Stimulated activated CD8-positive, alpha-beta memory T cell treated with anti-CD3 and anti-CD28 coated beads, Interleukin-4, amount 100 ng/mL, for 48 hours (primary cell): ENCODE measurements at regions not wholly inside any gene's neighbourhood (a gene's known extent, or its start where the extent isn't known, plus 50 kb on each side); places are given as distances from the start of the nearest gene placed in this dataset.
"Not testable (repeated sequence)": the region's sequence is repeated elsewhere in the genome, so short reads cannot be mapped to it uniquely, and the experiment has no call there.

Source experiments
- DNase-seq: peaks from one replicate; pipeline ENCODE4 v3.0.0-alpha.2; 2020

DNA sequence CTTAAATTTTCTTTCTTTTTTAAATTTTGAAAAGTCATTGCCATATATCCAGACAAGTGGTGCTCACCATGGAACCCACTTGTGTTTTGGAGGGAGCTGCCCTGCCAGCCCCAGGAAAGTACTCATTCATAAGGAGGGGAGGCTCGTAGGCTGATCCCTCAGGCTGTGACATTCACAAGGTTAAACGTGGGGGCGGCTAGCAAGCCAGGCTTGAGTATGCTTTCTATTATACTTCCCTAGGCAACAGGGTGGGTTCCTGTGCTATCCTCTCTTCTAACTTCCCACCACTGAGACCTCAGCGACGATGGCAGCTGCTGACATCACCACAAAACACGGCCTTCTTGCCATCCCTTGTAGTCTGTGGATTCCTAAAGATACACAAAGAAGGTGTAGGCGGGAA lies 160.5 kb upstream of the C2CD4B start:
- no peak for DNase-seq

DNA sequence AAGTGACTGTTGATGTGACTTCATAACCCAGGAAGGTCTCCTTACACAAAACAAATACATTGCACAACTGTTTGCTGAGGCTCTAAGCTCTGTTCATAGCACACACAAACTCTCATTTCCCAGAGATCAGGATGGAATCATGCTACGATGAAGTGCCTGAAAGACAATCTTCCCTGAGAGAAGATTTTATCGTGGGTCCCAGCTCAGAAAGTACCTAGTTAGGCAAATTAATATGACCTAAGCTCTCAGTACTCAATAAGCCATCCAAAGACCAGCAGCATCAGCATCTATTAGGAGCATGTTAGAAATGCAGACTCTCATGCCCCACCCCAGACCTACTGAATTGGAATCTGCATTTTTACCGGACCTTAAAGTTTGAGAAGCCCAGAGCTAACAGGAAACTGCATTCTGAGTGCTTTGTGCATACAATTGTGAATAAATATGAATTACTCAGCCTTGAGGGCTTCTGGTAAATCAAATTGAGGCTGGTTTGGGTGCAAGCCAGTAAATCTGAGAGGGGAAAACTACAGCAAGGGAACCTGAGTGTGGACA lies 161.5 kb upstream of the C2CD4B start:
- DNase-seq = no peak

DNA sequence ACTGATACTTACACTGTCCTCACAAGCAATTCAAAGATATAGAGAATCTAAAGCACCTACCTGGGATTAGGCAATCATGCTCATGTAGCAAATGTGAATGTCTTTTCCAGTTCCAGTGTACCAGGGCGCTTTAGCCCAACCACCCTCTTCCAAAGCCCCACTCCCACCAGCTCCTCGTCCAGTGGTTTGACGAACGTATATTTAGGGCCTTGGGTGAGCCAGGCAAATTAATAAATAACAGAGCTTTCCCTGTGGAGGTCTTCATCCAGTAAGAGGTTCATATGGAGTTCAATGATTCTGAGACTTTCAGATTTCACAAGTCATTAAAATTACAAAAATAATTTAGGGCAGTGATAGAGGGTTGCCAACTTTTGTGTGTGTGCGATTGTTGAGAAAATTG lies 162.3 kb upstream of the C2CD4B start:
- DNase-seq = no peak

DNA sequence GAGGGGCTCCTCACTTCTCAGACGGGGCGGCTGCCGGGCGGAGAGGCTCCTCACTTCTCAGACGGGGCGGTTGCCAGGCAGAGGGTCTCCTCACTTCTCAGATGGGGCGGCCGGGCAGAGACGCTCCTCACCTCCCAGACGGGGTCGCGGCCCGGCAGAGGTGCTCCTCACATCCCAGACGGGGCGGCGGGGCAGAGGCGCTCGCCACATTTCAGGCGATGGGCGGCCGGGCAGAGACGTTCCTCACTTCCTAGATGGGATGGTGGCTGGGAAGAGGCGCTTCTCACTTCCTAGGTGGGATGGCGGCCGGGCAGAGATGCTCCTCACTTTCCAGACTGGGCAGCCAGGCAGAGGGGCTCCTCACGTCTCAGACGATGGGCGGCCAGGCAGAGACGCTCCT lies 167.4 kb upstream of the C2CD4B start:
- not testable (repeated sequence) for DNase-seq

DNA sequence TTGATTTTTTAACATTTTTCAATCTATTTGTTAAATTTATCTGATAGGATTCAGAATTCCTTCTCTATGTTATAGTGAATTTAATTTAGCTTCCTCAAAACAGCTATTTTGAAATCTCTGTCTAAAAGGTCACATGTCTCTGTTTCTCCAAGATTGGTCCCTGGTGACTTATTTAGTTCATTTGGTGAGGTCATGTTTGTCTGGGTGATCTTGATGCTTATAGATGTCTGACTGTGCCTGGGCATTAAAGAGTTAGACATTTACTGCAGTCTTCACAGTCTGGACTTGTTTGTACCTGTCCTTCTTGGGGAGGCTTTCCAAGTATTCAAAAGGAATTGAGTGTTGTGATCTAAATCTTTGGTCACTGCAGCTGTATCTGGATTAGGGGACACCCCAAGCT lies 169.5 kb upstream of the C2CD4B start:
- no peak for DNase-seq

DNA sequence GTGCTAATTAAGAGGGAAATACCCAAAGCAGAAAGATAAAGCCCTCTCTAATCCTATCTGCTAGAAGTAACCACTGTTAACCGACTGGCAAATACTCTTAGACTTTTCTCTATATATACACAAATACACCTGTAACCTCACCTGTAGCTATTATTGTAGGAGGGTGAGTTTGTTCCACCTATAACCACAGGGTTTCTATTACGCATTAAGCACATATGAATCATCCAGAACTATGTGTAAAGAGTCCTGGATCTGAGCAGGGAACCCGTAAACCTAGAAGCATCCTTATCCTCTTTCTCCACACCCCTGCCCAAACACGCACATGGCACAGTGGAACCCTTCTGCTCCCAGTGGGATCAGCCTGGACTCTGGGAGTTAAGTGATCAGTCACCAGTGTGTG lies 172.8 kb upstream of the C2CD4B start:
- no peak for DNase-seq

DNA sequence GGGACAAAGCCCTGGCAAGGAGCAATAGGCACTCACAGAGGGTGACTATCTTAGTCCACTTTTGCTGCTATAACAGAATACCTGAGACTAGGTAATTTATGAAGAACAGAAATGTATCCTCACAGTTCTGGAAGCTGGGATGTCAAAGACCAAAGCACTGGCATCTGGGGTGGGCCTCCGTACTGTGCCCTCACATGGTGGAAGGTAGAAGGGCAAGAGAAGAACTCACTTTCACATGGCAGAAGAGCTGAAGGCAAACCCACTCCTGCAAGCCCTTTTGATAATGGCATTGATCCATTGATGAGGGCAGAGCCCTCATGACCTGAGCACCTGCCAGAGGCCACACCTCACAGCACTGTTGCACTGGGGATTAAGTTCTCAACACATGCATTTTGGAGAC lies 173.4 kb upstream of the C2CD4B start:
- DNase-seq = no peak

DNA sequence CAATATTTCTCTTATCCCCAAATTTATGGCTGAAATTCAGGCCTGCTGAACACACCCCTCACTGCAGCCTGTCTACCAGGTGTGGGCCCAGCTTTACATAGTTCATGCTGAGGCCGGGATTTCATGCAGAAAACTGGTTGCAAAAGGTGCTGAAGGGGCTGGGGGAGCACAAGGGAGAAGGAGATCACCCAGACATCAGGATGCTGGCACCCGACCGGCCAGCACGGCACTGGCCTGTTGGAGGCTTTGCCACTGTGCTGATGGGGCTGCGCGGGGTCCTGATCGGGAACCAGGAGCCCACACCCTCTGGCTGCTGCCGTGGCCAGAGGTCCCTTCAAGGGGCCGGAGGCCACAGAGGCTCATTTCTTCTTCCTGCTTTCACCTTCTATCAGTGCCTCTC lies 177.9 kb upstream of the C2CD4B start:
- no peak for DNase-seq

DNA sequence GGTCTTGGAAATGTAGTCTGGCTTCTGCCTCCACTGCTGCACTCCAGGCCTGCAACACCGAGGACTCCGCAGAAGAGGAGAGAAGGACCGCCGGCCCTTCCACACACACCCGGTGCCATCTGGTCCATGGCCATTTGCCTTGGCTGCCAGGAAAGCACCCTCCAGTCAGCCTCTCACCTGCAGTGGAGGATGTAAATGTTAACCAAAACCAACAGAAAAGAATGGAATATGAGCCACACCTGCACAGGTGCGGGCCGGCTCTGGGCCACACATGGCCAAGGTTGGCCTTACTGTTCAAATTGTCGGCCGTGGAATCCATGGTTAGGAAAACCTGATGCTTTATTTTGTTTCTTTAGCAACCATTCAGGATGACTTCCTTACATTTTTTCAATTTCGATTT lies 178.3 kb upstream of the C2CD4B start:
- DNase-seq = no peak

DNA sequence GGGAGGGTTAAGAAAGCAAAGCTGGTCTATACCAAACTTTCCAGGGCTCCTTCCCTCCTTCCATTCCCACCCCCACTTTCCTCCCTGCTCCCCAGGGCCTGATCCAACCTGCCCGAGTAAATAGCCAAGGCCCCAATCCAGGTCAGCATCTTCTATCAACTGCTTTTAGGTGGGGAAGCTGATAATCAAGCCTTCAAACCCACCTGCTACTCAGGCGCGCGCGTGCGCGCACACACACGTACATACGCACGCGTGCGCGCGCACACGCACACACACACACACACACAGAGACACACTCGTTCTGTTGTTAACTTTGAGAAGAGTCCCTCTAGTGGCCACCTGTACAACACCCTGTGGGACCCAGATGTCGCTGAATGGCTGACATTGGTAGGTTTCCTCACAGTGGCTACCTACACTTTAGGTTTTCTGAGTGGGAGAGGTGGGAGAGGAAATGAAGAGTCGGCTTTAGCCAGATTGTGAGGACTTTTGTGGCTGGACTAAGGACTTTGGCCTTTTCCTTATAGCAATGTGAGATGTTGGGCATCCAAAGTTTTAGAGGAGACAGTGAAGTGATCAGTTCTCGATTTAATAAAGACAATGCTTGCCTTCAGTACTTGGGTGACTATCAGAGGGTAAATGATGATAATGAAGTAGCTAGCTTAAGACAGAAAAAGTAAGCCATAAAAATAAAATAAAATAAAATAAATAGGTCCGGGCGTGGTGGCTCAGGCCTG lies 179.9 kb upstream of the C2CD4B start:
- DNase-seq = peak; percentile 67

DNA sequence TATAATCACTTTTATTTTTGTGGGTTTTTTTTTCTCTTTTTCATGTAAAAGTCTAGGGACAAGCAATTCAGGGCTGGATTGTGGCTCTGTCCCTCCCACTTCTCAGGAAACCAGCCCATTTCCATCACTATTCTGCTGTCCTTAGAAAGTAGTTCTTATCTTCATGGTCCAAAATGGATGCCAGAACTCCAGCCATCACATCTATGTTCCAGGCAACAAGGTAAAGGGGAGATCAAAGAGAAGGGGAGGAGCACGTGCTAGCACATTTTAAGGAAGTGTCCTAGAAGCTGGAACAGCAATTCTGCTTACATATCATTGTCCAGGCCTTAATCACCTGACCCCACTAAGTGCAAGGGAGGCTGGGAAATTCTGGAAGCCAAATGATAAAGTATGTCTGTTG lies 181.1 kb upstream of the C2CD4B start:
- DNase-seq = no peak

DNA sequence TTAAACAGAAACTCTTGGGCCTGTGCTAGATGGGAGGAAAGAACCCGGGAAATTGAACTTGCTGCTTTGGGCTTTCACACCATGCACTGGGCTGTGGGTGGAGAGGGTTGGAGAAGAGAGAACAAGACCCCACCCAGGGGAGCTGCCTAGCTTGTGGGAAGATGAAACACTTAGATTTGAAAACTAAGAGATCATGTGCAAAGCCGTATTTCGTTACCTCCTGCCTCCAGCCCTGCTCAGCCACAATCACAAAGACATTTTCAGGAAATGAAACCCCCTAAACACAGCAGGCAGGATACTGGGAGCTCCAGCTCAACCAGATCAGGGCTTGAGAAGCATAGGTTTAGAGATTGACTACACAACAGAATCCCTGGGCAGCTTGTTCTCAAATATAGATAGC lies 183.0 kb upstream of the C2CD4B start:
- DNase-seq = no peak

DNA sequence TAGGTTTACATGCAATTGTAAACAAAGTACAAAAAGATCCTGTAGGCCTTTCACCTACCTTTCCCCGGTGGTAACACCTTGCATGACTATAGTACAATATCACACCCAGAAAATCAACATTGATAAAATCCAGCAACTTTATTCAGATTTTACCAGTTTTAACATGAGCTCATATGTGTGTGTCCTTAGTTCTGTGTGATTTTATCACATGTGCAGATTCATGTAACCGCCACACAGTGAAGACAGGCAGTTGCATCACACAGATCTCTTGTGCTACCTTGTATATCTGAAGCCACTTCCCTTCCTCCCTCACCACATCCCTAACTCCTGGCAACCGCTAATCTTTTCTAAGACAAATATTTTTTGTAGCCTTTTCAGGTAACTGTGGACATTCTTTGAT lies 183.5 kb upstream of the C2CD4B start:
- DNase-seq = no peak

DNA sequence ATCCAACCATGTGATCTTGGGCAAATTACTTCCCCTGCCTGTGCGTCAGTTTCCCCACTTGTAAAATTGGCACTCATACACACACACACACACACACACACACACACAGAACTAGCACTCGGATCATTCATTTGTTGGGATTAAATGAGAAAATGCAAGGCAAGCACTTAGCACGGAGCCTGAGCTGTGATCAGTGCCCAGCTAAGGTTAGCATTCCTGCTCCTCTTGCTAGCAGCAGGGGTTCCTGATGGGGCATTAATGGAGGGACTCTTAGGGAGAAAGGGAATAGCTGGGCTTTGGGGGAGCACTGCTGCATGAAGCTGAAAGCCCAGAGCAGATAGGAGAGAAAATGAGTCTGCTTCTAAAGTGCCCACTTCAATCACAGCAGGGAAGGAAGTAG lies 187.7 kb upstream of the C2CD4B start:
- DNase-seq = no peak

DNA sequence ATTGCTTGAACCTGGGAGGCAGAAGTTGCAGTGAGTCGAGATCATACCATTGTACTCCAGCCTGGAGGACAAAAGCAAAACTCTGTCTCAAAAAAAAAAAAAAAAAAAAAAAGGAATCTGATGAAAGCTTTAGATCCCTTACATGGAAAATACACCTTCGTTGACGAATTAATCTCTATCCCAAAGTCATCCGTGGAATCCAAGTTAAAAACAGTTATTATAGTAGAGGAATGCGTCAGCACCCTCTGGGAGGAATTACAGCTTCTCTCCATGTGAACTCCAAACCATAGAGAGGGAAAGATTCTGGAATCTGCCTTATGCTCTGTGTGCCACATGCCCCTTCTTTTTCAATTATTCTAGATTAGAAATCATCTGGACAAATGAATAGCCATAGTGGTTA lies 192.3 kb upstream of the C2CD4B start:
- no peak for DNase-seq

DNA sequence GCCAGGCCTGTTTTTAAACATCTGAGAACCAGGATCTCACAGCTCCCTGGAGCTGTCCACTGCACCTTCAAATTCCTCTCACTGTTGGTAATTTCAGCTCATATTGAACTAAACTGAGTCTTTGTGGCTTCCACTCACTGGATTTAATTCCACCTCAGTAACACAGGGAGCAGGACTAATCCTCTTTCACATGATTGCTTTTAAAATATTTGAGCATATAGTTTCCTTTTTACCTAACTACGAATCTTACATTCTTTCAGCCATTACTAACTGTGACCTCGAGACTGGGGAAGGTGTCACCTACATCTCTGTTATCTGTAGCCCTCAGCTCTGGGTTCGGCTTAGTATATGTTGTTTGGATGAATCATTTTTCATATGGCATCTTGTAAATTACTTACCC lies 194.3 kb upstream of the C2CD4B start:
- DNase-seq = no peak

DNA sequence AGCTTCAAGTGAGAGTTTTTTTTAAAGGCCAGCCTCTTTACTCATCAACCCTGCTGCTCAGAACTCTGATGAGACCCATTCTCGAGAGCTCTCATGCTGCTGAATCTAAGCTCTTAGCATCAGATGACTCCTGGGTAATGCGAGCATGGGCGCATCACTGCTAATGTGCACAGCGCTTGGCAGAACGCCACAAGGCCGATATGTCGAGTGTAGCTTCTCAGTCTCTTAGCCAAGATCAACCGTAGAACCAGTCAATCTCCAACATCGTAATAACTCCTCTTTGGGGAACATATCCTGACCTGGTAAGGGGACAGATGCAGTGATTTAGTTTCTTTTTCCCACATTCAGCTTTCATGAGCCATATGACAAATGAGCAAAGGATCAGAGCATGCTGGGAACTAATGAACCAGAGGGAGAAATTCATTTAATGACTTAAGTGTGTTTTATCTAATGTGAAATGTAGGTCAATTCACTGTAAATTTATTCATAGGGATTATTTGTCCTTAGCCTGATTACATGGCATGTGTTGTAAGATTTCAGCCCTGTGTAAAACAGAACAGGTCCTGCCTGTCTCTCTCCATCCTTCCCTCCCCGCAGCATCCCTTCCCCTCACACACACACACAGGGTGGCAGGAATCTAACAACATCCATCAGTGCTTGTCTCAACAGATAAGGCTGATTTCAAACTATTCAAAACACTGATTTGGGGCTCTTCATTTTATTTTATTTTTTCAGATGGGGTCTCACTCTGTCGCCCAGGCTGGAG lies 195.4 kb upstream of the C2CD4B start:
- DNase-seq = no peak

DNA sequence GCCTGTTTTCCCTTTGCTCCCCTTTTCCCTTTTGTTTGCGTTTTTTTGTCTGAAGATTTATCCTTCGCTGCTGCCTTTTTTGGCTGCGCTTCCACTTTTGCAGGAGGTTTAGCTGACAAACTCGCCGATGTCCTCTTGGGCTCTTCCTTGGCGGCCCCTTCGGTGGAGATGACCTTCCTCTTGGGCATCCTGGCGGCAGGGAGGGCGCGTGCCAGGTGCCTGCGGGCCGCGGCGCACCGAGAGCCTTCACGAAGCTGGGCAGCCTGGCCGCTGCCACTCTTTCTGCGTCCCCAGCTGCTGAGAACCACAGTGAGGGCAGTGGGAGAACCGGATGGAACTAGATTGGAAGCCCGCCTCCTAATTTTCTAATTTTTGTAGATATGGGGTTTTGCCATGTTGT lies 197.1 kb upstream of the C2CD4B start:
- no peak for DNase-seq

DNA sequence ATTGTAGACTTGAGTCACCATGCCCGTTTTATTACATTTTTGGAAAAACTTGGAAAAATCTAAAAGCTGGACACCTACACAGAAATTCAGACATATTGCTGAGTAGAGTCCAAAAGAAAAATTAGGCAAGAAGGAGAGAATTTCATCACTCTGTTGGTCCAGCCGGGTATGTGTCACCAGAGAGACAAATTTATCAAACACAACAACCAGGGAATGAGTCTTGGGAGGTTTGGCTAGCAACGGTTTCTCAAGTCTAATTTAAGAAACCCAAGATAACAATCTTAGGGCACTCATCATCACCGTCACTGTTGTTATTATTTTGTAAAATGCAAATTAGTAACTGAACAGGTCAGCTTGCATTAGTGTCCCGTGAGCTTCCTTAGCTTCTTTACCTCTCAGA lies 197.5 kb upstream of the C2CD4B start:
- DNase-seq = no peak

DNA sequence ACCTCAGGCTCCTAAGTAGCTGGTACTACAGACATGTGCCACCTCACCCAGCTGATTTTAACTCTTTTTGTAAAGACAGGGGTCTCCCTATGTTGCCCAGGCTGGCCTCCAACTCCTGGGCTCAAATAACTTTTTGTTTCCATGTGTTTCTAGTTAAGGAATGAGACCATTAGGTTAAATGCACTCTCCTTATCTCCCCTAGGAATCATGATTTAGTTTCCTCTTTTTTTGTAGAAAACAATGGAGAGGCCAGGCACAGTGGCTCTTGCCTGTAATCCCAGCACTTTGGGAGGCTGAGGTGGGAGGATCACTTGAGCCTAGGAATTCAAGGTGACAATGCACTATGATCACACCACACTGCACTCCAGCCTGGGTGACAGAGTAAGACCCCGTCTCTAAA lies 198.8 kb upstream of the C2CD4B start:
- DNase-seq = no peak

DNA sequence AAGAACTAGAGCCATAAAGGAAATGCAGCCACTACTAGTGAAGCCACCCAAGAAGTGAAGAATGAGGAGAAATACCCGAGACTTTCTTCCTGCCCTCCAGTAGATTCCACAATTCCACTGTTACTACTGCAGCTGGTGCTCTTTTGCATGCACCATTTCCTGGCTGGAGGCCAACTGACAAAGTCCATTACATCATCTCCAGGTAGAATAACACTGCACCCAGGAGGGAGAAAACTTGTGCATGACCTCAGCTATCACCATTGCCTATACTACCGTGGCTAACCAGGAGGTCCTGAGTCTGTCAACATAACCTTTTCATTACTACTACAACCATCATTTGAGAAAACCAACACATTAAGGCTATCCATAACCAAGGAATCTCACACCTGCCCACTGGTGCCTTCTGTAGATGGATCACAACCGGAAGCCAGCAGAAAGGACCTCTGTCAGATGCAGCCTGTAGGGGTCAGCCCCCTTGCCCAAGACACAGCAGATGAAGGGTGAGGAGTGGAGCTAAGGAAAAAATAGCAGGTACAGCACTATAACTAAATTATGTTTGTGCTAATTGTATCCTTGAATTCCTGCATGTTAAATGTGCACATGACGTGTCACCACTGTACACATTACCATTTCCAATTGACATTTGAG lies 200.8 kb upstream of the C2CD4B start:
- no peak for DNase-seq

DNA sequence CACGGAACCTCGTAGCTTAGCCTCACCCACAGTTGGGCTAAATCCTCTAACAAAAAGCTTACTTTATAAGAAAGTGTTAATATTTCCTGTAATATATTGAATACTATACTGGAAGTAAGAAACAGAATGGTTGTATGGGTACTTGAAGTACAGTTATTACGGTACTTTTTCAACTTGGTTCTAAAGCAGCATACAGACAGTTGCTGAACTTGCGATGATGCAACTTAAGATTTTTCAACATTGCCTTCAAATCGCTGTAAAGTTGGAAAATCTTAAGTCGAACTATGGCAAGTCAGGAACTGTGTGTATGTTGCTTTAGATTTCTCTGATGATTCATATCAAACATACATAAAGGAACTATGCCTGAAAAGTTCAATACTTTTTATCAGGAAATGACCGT lies 204.4 kb upstream of the C2CD4B start:
- DNase-seq = no peak

DNA sequence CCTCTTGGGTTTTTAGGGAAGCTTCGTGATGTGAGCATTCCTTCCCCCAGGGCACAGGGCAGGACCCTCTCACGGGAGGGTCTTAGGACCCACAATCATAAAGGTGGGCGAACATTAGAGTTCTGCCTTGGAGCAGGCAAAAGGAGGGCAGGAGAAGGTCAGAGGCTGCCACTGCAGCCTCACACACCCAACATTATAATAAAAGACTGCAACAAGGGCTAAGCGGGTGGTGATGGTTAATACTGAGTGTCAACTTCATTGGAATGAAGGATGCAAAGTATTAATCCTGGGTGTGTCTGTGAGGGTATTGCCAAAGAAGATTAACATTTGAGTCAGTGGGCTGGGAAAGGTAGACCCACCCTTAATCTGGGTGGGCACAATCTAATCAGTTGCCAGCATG lies 206.6 kb upstream of the C2CD4B start:
- DNase-seq = not testable (repeated sequence)
